ENCODE measurements at regions not wholly inside any gene's neighbourhood (a gene's known extent, or its start where the extent isn't known, plus 50 kb on each side); places are given as distances from the start of the nearest gene placed in this dataset.

- TF ChIP-seq CTCF (conservative IDR thresholded peaks at IDR 0.05 in 1 of 2, IDR thresholded peaks at IDR 0.05 in 1 of 2; ENCODE audit: low read depth in 1 of 2, low read length in 2 of 2), result no peak
- no peak for TF ChIP-seq EZH2 (IDR thresholded peaks at IDR 0.05; ENCODE audit: low read length, missing control alignments)
Observed at GRCh38 chr16:5615868-5616642, 518.5 kb upstream of the EEF2KMT start.

Measured in fibroblast of lung (primary cell).